Neutrophil (primary cell): ENCODE measurements at regions not wholly inside any gene's neighbourhood (a gene's known extent, or its start where the extent isn't known, plus 50 kb on each side); places are given as distances from the start of the nearest gene placed in this dataset.

ENCODE experiments used
- H3K27ac ChIP-seq: fragments of 200-600 bp; sonication (generic); 2 replicates; pipeline ENCODE4 v1.5.1; 2016; ENCODE audit warnings: mild to moderate bottlenecking, moderate library complexity
- H3K27me3 ChIP-seq: fragments of 200-600 bp; sonication (generic); 2 replicates; pipeline ENCODE4 v1.6.0; 2016; ENCODE audit warnings: mild to moderate bottlenecking
- H3K36me3 ChIP-seq: fragments of 200-600 bp; sonication (generic); 2 replicates; pipeline ENCODE4 v1.5.1; 2017
- H3K4me1 ChIP-seq, 2 experiments: fragments of 200-600 bp in 1 of 2; sonication (generic) in 1 of 2; 1 replicate in 1 of 2; 2 replicates in 1 of 2; pipeline versions ENCODE4 v1.5.1 to v1.6.1; 2013 to 2016; ENCODE audit warnings: low read depth in 1 of 2, low read length in 1 of 2, mild to moderate bottlenecking in 1 of 2, moderate library complexity in 1 of 2; ENCODE audit not compliant: control insufficient read depth in 1 of 2, insufficient read depth in 1 of 2
- H3K4me3 ChIP-seq, 2 experiments: fragments of 200-600 bp in 1 of 2; sonication (generic) in 1 of 2; 1 replicate in 1 of 2; 2 replicates in 1 of 2; pipeline ENCODE4 v1.5.1; 2013 to 2016; ENCODE audit warnings: low read depth in 1 of 2, low read length in 1 of 2, mild to moderate bottlenecking in 1 of 2, moderate library complexity in 1 of 2
- H3K9me3 ChIP-seq: fragments of 200-600 bp; sonication (generic); 2 replicates; pipeline ENCODE4 v1.5.1; 2016
- CTCF ChIP-seq: fragments of 200-600 bp; sonication (generic); IDR thresholded peaks from 2 replicates; pipeline ENCODE4 v1.5.1; 2016; ENCODE audit warnings: antibody characterized with exemption

GRCh38 chr11:127059286-127059685 lies 58.7 kb upstream of the KIRREL3 start:
- Histone ChIP-seq H3K27ac (no peak overlapping the region), H3K4me3 (no peak overlapping the region), H3K27me3 (no peaks in the 10 kb centered on the region), H3K4me1 (no peaks in the 10 kb centered on the region), H3K36me3 (no peaks in the 10 kb centered on the region), H3K9me3 (no peaks in the 10 kb centered on the region)
- TF ChIP-seq CTCF = no peak

GRCh38 chr11:127058524-127058923 lies 58.0 kb upstream of the KIRREL3 start:
- Histone ChIP-seq H3K27ac (no peak overlapping the region), H3K27me3 (no peaks in the 10 kb centered on the region)
- no peak for TF ChIP-seq CTCF

GRCh38 chr11:127057126-127057525 lies 56.6 kb upstream of the KIRREL3 start:
- H3K27ac ChIP-seq = no peak overlapping the region
- no peak for TF ChIP-seq CTCF
- H3K4me1 ChIP-seq = no peaks in the 10 kb centered on the region
- H3K27me3 ChIP-seq = no peaks in the 10 kb centered on the region
- no peaks in the 10 kb centered on the region for H3K36me3 ChIP-seq
- no peak overlapping the region for H3K4me3 ChIP-seq
- no peaks in the 10 kb centered on the region for H3K9me3 ChIP-seq

More at GRCh38 chr11:127058524-127058923, 58.0 kb upstream of the KIRREL3 start:
- Histone ChIP-seq H3K9me3 (no peaks in the 10 kb centered on the region), H3K36me3 (no peaks in the 10 kb centered on the region), H3K4me1 (no peaks in the 10 kb centered on the region), H3K4me3 (no peak overlapping the region)

GRCh38 chr11:127056338-127056971 lies 55.9 kb upstream of the KIRREL3 start:
- no peak overlapping the region for H3K27ac ChIP-seq
- no peak overlapping the region for H3K4me3 ChIP-seq
- no peaks in the 10 kb centered on the region for H3K9me3 ChIP-seq
- H3K36me3 ChIP-seq = no peaks in the 10 kb centered on the region
- no peak for TF ChIP-seq CTCF
- H3K4me1 ChIP-seq = no peaks in the 10 kb centered on the region
- H3K27me3 ChIP-seq = no peaks in the 10 kb centered on the region

GRCh38 chr11:127055236-127055635 lies 54.7 kb upstream of the KIRREL3 start:
- Histone ChIP-seq H3K9me3 (no peaks in the 10 kb centered on the region), H3K27ac (no peak overlapping the region), H3K4me3 (no peak overlapping the region), H3K4me1 (no peaks in the 10 kb centered on the region), H3K36me3 (no peaks in the 10 kb centered on the region), H3K27me3 (no peaks in the 10 kb centered on the region)
- TF ChIP-seq CTCF = no peak
